GM21737 (cell line): ENCODE measurements at regions not wholly inside any gene's neighbourhood (a gene's known extent, or its start where the extent isn't known, plus 50 kb on each side); places are given as distances from the start of the nearest gene placed in this dataset.
"Not testable (repeated sequence)": the region's sequence is repeated elsewhere in the genome, so short reads cannot be mapped to it uniquely, and the experiment has no call there.

Experiments
- ATAC-seq: cut with Tn5 transposase; IDR thresholded peaks from one replicate; pipeline ENCODE4 v1.9.1; 2021; ENCODE audit warnings: mild to moderate bottlenecking, moderate library complexity; ENCODE audit not compliant: unreplicated experiment

GRCh38 chr17:63171428-63172393 lies 205.7 kb downstream of the TANC2 start:
- ATAC-seq, result no peak

- no peak for ATAC-seq
Measured at GRCh38 chr17:63173450-63173849, 207.4 kb downstream of the TANC2 start.

- ATAC-seq, result no peak
Measured at GRCh38 chr17:63173903-63174302, 207.9 kb downstream of the TANC2 start.

- no peak for ATAC-seq
Measured at GRCh38 chr17:63178530-63178929, 212.5 kb downstream of the TANC2 start.

- ATAC-seq, result no peak
Measured at GRCh38 chr17:63181856-63182255, 215.8 kb downstream of the TANC2 start.

- ATAC-seq, result no peak
Measured at GRCh38 chr17:63185420-63185819, 219.4 kb downstream of the TANC2 start.

- no peak for ATAC-seq
Measured at GRCh38 chr17:63189082-63189481, 223.0 kb downstream of the TANC2 start.

GRCh38 chr17:63189930-63190329 lies 223.9 kb downstream of the TANC2 start:
- ATAC-seq, result no peak

GRCh38 chr17:63190821-63191370 lies 224.9 kb downstream of the TANC2 start:
- ATAC-seq, result no peak

- no peak for ATAC-seq
Measured at GRCh38 chr17:63191610-63192009, 225.6 kb downstream of the TANC2 start.

- no peak for ATAC-seq
Measured at GRCh38 chr17:63193827-63194226, 227.8 kb downstream of the TANC2 start.

GRCh38 chr17:63196772-63197335 lies 230.8 kb downstream of the TANC2 start:
- ATAC-seq, result no peak

- no peak for ATAC-seq
Measured at GRCh38 chr17:63203652-63204051, 237.6 kb downstream of the TANC2 start.

GRCh38 chr17:63221939-63222338 lies 224.2 kb downstream of the CYB561 start:
- no peak for ATAC-seq

GRCh38 chr17:63222655-63223054 lies 223.5 kb downstream of the CYB561 start:
- ATAC-seq, result no peak

GRCh38 chr17:63223212-63223911 lies 222.7 kb downstream of the CYB561 start:
- ATAC-seq, result no peak

GRCh38 chr17:63224644-63225043 lies 221.5 kb downstream of the CYB561 start:
- ATAC-seq, result no peak

GRCh38 chr17:63226720-63227119 lies 219.4 kb downstream of the CYB561 start:
- ATAC-seq, result not testable (repeated sequence)

GRCh38 chr17:63231015-63231620 lies 215.0 kb downstream of the CYB561 start:
- not testable (repeated sequence) for ATAC-seq

- ATAC-seq, result no peak
Measured at GRCh38 chr17:63232565-63233310, 213.4 kb downstream of the CYB561 start.
